MG63 (cell line): ENCODE measurements at regions not wholly inside any gene's neighbourhood (a gene's known extent, or its start where the extent isn't known, plus 50 kb on each side); places are given as distances from the start of the nearest gene placed in this dataset.
"Not testable (repeated sequence)": the region's sequence is repeated elsewhere in the genome, so short reads cannot be mapped to it uniquely, and the experiment has no call there.

Source experiments
- DNase-seq: peaks from one replicate; pipeline ENCODE4 v3.0.0-alpha.2; 2020
- H3K27me3 ChIP-seq: fragments of 250-450 bp; sonication (Bioruptor Pico); 2 replicates; pipeline ENCODE4 v1.5.1; 2020; ENCODE audit warnings: mild to moderate bottlenecking, moderate library complexity
- H3K36me3 ChIP-seq: fragments of 250-450 bp; sonication (Bioruptor Pico); 2 replicates; pipeline ENCODE4 v1.5.1; 2020; ENCODE audit warnings: mild to moderate bottlenecking, moderate library complexity
- H3K4me3 ChIP-seq: fragments of 250-450 bp; sonication (Bioruptor Pico); 2 replicates; pipeline ENCODE4 v1.5.1; 2020; ENCODE audit warnings: mild to moderate bottlenecking, moderate library complexity
- H3K9me3 ChIP-seq: fragments of 250-450 bp; sonication (Bioruptor Pico); 2 replicates; pipeline ENCODE4 v1.5.1; 2020; ENCODE audit warnings: mild to moderate bottlenecking, moderate library complexity

- no peaks in the 10 kb centered on the region for H3K27me3 ChIP-seq
- H3K4me3 ChIP-seq, result no peak overlapping the region
- H3K9me3 ChIP-seq, result no peaks in the 10 kb centered on the region
- H3K36me3 ChIP-seq, result no peaks in the 10 kb centered on the region
- DNase-seq, result no peak
These were observed 442.5 kb upstream of the ZNF804A start for GRCh38 chr2:184155791-184156190.

- Histone ChIP-seq H3K9me3 (no peaks in the 10 kb centered on the region), H3K36me3 (no peaks in the 10 kb centered on the region), H3K4me3 (no peak overlapping the region), H3K27me3 (no peaks in the 10 kb centered on the region)
- no peak for DNase-seq
These were observed 441.2 kb upstream of the ZNF804A start for GRCh38 chr2:184157141-184157540.

- Histone ChIP-seq H3K4me3 (no peak overlapping the region), H3K36me3 (no peaks in the 10 kb centered on the region), H3K27me3 (no peaks in the 10 kb centered on the region), H3K9me3 (no peaks in the 10 kb centered on the region)
- DNase-seq, result no peak
These were observed 435.9 kb upstream of the ZNF804A start for GRCh38 chr2:184162426-184162825.

GRCh38 chr2:184168823-184169222 lies 429.5 kb upstream of the ZNF804A start:
- not testable (repeated sequence) for DNase-seq, H3K36me3 ChIP-seq

GRCh38 chr2:184169366-184169765 lies 429.0 kb upstream of the ZNF804A start:
- Histone ChIP-seq H3K4me3 (no peak overlapping the region), H3K27me3 (no peaks in the 10 kb centered on the region), H3K36me3 (no peaks in the 10 kb centered on the region), H3K9me3 (no peaks in the 10 kb centered on the region)
- no peak for DNase-seq

More at GRCh38 chr2:184168823-184169222, 429.5 kb upstream of the ZNF804A start:
- H3K27me3 ChIP-seq, H3K4me3 ChIP-seq, H3K9me3 ChIP-seq: not testable (repeated sequence)

GRCh38 chr2:184174493-184175104 lies 423.7 kb upstream of the ZNF804A start:
- no peaks in the 10 kb centered on the region for H3K9me3 ChIP-seq
- H3K4me3 ChIP-seq, result no peak overlapping the region
- H3K36me3 ChIP-seq, result no peaks in the 10 kb centered on the region
- no peaks in the 10 kb centered on the region for H3K27me3 ChIP-seq
- DNase-seq, result no peak

- Histone ChIP-seq H3K36me3 (no peaks in the 10 kb centered on the region), H3K9me3 (no peaks in the 10 kb centered on the region), H3K4me3 (no peak overlapping the region), H3K27me3 (no peaks in the 10 kb centered on the region)
- DNase-seq, result no peak
These were observed 420.1 kb upstream of the ZNF804A start for GRCh38 chr2:184178229-184178628.

GRCh38 chr2:184186436-184186835 lies 411.9 kb upstream of the ZNF804A start:
- H3K4me3 ChIP-seq, result no peak overlapping the region
- no peaks in the 10 kb centered on the region for H3K9me3 ChIP-seq
- no peaks in the 10 kb centered on the region for H3K27me3 ChIP-seq
- DNase-seq, result no peak
- H3K36me3 ChIP-seq, result no peaks in the 10 kb centered on the region

GRCh38 chr2:184187421-184187971 lies 410.8 kb upstream of the ZNF804A start:
- Histone ChIP-seq H3K4me3 (no peak overlapping the region), H3K27me3 (no peaks in the 10 kb centered on the region), H3K36me3 (no peaks in the 10 kb centered on the region), H3K9me3 (no peaks in the 10 kb centered on the region)
- no peak for DNase-seq

- Histone ChIP-seq H3K4me3 (no peak overlapping the region), H3K9me3 (no peaks in the 10 kb centered on the region), H3K36me3 (no peaks in the 10 kb centered on the region), H3K27me3 (no peaks in the 10 kb centered on the region)
- DNase-seq, result no peak
These were observed 407.6 kb upstream of the ZNF804A start for GRCh38 chr2:184190725-184191124.

- no peaks in the 10 kb centered on the region for H3K27me3 ChIP-seq
- no peaks in the 10 kb centered on the region for H3K36me3 ChIP-seq
- H3K9me3 ChIP-seq, result no peaks in the 10 kb centered on the region
- H3K4me3 ChIP-seq, result no peak overlapping the region
- no peak for DNase-seq
These were observed 405.7 kb upstream of the ZNF804A start for GRCh38 chr2:184192649-184193048.

- Histone ChIP-seq H3K9me3 (no peaks in the 10 kb centered on the region), H3K36me3 (no peaks in the 10 kb centered on the region), H3K4me3 (no peak overlapping the region), H3K27me3 (no peaks in the 10 kb centered on the region)
- DNase-seq, result no peak
These were observed 400.9 kb upstream of the ZNF804A start for GRCh38 chr2:184197413-184197812.

GRCh38 chr2:184198791-184199190 lies 399.5 kb upstream of the ZNF804A start:
- H3K36me3 ChIP-seq, H3K9me3 ChIP-seq, H3K27me3 ChIP-seq, DNase-seq, H3K4me3 ChIP-seq: not testable (repeated sequence)

- H3K4me3 ChIP-seq, result no peak overlapping the region
- no peak for DNase-seq
- H3K36me3 ChIP-seq, result no peaks in the 10 kb centered on the region
- no peaks in the 10 kb centered on the region for H3K27me3 ChIP-seq
- no peaks in the 10 kb centered on the region for H3K9me3 ChIP-seq
These were observed 399.1 kb upstream of the ZNF804A start for GRCh38 chr2:184199274-184199673.

- H3K27me3 ChIP-seq, result no peaks in the 10 kb centered on the region
- no peaks in the 10 kb centered on the region for H3K9me3 ChIP-seq
- no peak for DNase-seq
- H3K36me3 ChIP-seq, result no peaks in the 10 kb centered on the region
- no peak overlapping the region for H3K4me3 ChIP-seq
These were observed 397.1 kb upstream of the ZNF804A start for GRCh38 chr2:184201246-184201645.

- H3K36me3 ChIP-seq, result no peaks in the 10 kb centered on the region
- DNase-seq, result no peak
- H3K9me3 ChIP-seq, result no peaks in the 10 kb centered on the region
- H3K4me3 ChIP-seq, result no peak overlapping the region
- no peaks in the 10 kb centered on the region for H3K27me3 ChIP-seq
These were observed 394.7 kb upstream of the ZNF804A start for GRCh38 chr2:184203661-184204060.

GRCh38 chr2:184205048-184205596 lies 393.2 kb upstream of the ZNF804A start:
- Histone ChIP-seq H3K4me3 (no peak overlapping the region), H3K27me3 (no peaks in the 10 kb centered on the region), H3K9me3 (no peaks in the 10 kb centered on the region), H3K36me3 (no peaks in the 10 kb centered on the region)
- no peak for DNase-seq

GRCh38 chr2:184206045-184206444 lies 392.3 kb upstream of the ZNF804A start:
- DNase-seq, result no peak
- Histone ChIP-seq H3K36me3 (no peaks in the 10 kb centered on the region), H3K9me3 (no peaks in the 10 kb centered on the region), H3K27me3 (no peaks in the 10 kb centered on the region), H3K4me3 (no peak overlapping the region)
